Jurkat, Clone E6-1 (cell line): ENCODE measurements at regions not wholly inside any gene's neighbourhood (a gene's known extent, or its start where the extent isn't known, plus 50 kb on each side); places are given as distances from the start of the nearest gene placed in this dataset.

Experiments
- DNase-seq: peaks from one replicate; pipeline ENCODE4 v3.0.0-alpha.2; 2011; ENCODE audit warnings: low read depth, low spot score
- H3K4me3 ChIP-seq: 2 replicates; pipeline ENCODE4 v1.5.1; 2011; ENCODE audit warnings: mild to moderate bottlenecking, low read length, control low read depth, moderate library complexity

GRCh38 chr6:21893793-21894192, 300.2 kb downstream of the SOX4 start:
- no peak for DNase-seq

GRCh38 chr6:21895555-21895954, 302.0 kb downstream of the SOX4 start:
- no peak for DNase-seq
- no peak overlapping the region for H3K4me3 ChIP-seq

More at GRCh38 chr6:21893793-21894192, 300.2 kb downstream of the SOX4 start:
- no peak overlapping the region for H3K4me3 ChIP-seq

- DNase-seq: no peak
- H3K4me3 ChIP-seq: no peak overlapping the region
These were observed 304.7 kb downstream of the SOX4 start for GRCh38 chr6:21898107-21898796.

GRCh38 chr6:21899708-21900107, 306.2 kb downstream of the SOX4 start:
- no peak overlapping the region for H3K4me3 ChIP-seq
- DNase-seq: no peak

- H3K4me3 ChIP-seq: no peak overlapping the region
- no peak for DNase-seq
These were observed 307.2 kb downstream of the SOX4 start for GRCh38 chr6:21900730-21901129.

- no peak overlapping the region for H3K4me3 ChIP-seq
- no peak for DNase-seq
These were observed 309.1 kb downstream of the SOX4 start for GRCh38 chr6:21902628-21903169.

GRCh38 chr6:21905531-21905930, 312.0 kb downstream of the SOX4 start:
- H3K4me3 ChIP-seq: no peak overlapping the region
- DNase-seq: no peak

- no peak overlapping the region for H3K4me3 ChIP-seq
- DNase-seq: no peak
These were observed 313.3 kb downstream of the SOX4 start for GRCh38 chr6:21906826-21907225.

- H3K4me3 ChIP-seq: no peak overlapping the region
- no peak for DNase-seq
These were observed 313.7 kb downstream of the SOX4 start for GRCh38 chr6:21907291-21907690.

GRCh38 chr6:21908161-21908848, 314.8 kb downstream of the SOX4 start:
- H3K4me3 ChIP-seq: no peak overlapping the region
- DNase-seq: no peak

- no peak overlapping the region for H3K4me3 ChIP-seq
- no peak for DNase-seq
These were observed 315.8 kb downstream of the SOX4 start for GRCh38 chr6:21909321-21909720.

GRCh38 chr6:21911208-21911607, 317.7 kb downstream of the SOX4 start:
- H3K4me3 ChIP-seq: no peak overlapping the region

GRCh38 chr6:21912151-21912832, 318.7 kb downstream of the SOX4 start:
- no peak for DNase-seq
- no peak overlapping the region for H3K4me3 ChIP-seq

More at GRCh38 chr6:21911208-21911607, 317.7 kb downstream of the SOX4 start:
- no peak for DNase-seq

GRCh38 chr6:21914121-21914973, 320.8 kb downstream of the SOX4 start:
- no peak overlapping the region for H3K4me3 ChIP-seq
- no peak for DNase-seq

GRCh38 chr6:21915707-21916260, 322.2 kb downstream of the SOX4 start:
- DNase-seq: no peak
- no peak overlapping the region for H3K4me3 ChIP-seq

- no peak overlapping the region for H3K4me3 ChIP-seq
- DNase-seq: no peak
These were observed 324.5 kb downstream of the SOX4 start for GRCh38 chr6:21918041-21918440.

GRCh38 chr6:21918666-21919065, 325.1 kb downstream of the SOX4 start:
- DNase-seq: no peak
- H3K4me3 ChIP-seq: no peak overlapping the region

GRCh38 chr6:21922086-21922485, 328.5 kb downstream of the SOX4 start:
- no peak for DNase-seq
- H3K4me3 ChIP-seq: no peak overlapping the region

GRCh38 chr6:21924002-21924401, 330.5 kb downstream of the SOX4 start:
- no peak for DNase-seq
- H3K4me3 ChIP-seq: no peak overlapping the region
